RPMI7951 (cell line): ENCODE measurements at regions not wholly inside any gene's neighbourhood (a gene's known extent, or its start where the extent isn't known, plus 50 kb on each side); places are given as distances from the start of the nearest gene placed in this dataset.
"Not testable (repeated sequence)": the region's sequence is repeated elsewhere in the genome, so short reads cannot be mapped to it uniquely, and the experiment has no call there.

Source experiments
- DNase-seq: peaks from one replicate; pipeline ENCODE4 v3.0.0-alpha.2; 2012; ENCODE audit warnings: low read depth

GRCh38 chr6:27854421-27854820 is 57.8 kb downstream of the OR2B2 start:
- DNase-seq = no peak

- DNase-seq = no peak
Observed at GRCh38 chr6:27851440-27851839, 60.8 kb downstream of the OR2B2 start.

DNA sequence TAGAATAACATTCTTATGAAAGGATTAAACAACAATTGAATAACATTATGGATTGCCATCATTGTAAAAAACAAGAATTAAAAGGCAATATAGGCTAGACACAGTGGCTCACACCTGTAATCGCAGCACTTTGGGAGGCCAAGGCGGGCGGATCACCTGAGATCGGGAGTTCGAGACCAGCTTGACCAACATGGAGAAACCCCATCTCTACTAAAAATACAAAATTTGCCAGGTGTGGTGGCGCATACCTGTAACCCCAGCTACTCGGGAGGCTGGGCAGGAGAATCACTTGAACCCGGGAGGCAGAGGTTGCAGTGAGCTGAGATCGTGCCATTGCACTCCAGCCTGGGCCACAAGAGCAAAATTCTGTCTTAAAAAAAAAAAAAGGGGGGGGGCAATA is 63.2 kb downstream of the OR2B2 start:
- not testable (repeated sequence) for DNase-seq

- peak; percentile 34 for DNase-seq
Observed at GRCh38 chr6:27847706-27848105, 64.5 kb downstream of the OR2B2 start.

- DNase-seq = no peak
Observed at GRCh38 chr6:27840572-27840971, 71.6 kb downstream of the OR2B2 start.

DNA sequence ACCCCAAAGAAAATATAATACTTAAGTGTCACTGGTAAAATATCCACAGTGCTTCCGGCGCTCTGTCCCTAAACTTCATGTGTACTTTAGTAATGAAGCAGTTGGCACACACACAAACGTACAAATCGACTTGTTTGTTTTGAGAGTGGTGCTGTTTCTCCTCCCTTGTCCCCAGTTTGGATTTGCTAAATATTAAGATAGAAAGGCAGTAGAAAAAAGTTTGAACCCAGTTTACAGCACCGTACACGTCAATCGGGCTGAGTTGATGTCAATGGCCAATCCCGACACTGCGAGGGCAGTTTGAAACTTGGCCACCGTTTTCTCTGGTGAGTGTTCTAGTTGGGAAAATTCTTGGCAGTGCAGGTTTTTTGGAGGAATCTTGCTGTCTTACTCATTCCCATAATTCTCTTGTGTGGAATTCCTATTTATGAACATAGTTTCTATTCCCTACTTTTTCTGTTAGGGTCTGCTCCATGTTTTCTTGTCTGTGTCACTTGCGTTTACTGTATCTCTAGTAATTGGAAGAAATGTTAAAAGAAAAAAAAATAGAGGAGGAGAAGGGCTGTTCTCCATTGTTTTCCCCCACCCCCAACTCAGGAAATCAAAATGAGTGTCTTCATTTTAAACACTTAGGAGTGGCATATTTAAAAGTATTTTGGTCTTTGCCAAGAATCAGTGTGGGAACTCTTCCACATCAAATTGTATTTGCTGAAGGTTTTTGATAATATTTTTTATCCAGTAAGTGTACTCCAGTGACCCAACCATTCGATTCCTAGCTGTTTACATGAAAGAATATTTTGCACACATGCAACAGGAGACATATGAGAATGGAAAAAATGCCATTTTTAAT is 72.3 kb downstream of the OR2B2 start:
- DNase-seq = peak; percentile 92

DNA sequence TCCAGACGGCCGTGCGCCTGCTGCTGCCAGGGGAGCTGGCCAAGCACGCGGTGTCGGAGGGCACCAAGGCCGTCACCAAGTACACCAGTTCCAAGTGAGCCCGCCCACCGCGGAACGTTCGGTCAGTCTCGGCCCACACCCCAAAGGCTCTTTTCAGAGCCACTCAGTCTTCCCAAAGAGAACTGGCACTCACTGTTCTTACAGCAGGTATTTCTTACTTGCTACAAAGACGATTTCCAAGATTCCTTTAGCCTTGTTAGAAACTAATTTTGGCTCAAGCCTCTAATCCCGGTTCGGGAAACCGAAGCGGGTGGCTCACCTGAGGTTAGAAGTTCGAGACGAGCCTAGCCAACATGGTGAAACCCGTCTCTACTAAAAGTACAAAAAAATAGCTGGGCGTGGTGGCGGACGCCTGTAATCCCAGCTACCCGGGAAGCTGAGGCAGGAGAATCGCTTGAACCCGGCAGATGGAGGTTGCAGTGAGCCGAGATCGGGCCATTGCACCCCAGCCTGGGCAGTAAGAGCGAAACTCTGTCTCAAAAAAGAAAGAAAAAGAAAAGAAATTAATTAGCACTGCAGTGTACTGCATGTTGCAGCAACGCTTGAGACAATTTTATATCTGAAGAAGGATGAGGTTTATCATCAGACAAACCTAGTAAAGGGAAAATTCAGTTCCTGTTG is 73.1 kb downstream of the OR2B2 start:
- DNase-seq = peak; percentile 63

DNA sequence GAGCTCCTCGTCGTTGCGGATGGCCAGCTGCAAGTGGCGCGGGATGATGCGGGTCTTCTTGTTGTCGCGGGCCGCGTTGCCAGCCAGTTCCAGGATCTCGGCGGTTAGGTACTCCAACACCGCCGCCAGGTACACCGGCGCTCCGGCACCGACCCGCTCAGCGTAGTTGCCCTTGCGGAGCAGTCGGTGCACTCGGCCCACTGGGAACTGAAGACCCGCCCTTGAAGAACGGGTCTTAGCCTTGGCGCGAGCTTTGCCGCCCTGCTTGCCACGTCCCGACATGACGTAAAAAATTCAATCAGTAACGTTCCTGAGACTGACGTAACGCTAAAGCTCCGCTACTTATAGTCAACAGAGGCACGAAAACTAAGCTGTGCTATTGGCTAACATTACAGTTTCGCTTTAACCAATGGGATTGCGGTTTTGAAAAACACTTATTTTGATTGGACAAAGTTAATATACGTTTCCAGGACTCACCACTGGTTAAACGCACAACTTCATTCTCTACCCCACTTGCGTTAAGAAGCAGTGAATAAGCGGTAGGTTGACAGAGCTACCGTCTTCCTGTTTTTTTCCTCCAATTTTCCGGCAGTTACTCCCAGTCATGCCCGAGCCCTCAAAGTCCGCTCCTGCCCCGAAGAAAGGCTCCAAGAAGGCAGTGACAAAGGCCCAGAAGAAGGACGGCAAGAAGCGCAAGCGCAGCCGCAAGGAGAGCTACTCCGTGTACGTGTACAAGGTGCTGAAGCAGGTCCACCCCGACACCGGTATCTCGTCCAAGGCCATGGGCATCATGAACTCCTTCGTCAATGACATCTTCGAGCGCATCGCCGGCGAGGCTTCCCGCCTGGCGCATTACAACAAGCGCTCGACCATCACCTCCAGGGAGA is 73.9 kb downstream of the OR2B2 start:
- DNase-seq = peak; percentile 99

- no peak for DNase-seq
Observed at GRCh38 chr6:27837625-27838057, 74.6 kb downstream of the OR2B2 start.

DNA sequence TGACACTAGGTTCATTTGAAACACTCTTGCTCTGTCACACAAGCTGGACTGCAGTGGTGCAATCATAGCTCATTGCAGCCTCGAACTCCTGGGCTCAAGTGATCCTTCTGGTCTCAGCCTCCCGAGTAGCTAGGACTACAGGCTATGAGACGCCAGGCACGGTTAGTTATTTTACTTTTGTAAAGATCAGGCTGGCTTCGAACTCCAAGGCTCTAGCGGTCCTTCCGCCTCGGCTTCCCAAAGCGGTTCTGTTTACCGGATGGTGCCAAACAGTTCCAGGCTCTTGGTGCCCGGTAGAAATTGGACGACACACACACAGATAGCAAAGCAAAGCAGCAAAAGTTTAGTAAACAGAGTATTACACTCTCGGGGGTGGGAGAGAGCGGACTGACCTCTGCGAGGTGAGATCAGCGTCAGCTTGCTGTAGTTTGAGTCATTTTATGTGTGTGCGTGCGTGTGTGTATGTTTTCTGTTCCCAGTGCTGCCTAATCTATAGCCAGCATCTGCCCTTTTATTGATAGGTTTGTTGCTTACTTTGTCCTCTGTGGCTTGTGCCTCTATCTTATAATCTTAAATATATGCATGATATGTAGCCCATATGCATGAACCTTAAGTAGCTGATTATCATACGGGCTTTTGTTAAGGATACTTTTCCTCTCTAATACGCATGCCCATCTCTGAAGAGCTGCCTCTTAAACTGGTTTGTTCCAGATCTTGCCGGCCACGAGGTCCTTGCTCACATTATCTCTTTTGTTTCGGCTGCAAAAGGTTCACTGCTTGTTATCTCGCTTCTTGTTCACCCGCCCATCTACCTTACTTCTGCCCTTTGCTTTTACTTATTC is 75.2 kb downstream of the OR2B2 start:
- DNase-seq = peak; percentile 85

DNA sequence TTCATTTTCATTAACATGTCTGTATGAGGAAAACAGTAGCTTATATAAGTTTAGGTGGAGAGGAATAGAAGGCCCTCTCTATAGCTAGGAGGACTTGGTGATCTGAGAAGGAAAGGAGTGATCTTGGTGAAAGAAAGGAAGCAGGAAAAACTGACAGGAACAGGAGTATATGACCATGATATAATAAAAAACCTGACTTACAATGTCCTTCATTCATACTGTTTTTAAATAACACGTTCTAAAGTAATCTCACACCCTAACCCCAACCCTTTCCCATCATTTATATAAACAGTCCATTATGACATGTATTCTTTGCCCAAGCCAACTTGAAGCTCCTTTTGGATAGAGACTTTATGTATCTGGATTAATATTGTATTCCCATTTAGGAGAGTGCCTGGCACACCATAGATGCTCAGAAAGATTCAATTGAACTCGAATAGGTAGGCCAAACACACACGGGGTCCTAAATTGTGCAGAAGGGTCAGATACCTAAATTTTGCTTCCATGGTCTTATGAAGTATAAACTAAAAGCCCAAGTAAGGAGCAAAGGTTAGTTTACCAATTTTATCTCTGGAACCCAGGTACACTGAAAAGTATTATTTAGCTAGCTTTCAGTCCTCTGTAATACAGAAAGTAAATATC is 75.9 kb downstream of the OR2B2 start:
- no peak for DNase-seq

DNA sequence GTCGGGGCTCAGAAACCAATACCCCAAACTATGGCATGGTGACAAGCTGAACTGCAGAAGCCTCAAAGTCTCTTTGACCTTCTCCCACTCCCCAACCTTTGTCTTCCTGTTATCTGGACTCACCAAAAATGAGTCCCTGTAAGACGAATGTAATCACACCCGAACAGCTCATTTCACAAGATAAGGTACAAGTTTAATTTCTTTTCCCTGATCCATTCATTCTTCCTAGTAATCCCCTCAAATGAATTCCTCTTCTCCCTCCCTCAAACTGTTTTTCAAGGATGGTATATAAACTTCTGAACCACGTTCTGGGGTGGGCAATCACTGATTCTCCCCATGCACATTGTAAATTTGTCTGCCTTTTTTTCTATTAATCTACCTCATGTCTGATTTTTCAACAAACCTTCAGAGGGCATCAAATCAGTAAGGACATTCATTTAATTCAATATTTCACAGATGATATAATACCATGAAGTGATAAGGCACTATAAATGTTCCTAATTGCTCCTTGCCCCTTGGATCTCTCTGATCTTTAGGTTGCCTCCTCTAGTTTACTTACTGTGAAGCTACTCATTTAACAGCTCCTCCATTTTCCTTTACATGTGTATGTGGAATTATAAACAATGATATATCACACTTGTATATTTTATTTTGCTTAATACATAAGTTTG is 77.2 kb downstream of the OR2B2 start:
- no peak for DNase-seq

DNA sequence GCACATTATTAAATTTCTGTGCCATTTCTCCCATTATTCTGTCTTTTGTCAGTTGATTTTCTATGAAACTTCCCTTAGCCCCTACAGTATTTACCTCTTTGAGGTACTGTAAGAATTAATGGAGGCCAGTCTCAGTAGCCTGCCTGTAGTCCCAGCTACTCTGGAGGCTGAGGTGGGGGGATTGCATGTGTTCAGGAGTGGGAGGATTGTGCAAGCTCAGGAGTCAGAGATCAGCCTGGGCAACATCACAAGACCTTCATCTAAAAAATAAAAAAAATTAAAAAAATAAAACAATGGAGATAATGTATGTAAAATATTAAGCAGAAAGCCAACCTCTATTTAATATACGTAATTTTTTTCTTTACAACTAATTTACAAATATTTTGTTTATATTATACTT is 77.8 kb downstream of the OR2B2 start:
- DNase-seq = no peak

DNA sequence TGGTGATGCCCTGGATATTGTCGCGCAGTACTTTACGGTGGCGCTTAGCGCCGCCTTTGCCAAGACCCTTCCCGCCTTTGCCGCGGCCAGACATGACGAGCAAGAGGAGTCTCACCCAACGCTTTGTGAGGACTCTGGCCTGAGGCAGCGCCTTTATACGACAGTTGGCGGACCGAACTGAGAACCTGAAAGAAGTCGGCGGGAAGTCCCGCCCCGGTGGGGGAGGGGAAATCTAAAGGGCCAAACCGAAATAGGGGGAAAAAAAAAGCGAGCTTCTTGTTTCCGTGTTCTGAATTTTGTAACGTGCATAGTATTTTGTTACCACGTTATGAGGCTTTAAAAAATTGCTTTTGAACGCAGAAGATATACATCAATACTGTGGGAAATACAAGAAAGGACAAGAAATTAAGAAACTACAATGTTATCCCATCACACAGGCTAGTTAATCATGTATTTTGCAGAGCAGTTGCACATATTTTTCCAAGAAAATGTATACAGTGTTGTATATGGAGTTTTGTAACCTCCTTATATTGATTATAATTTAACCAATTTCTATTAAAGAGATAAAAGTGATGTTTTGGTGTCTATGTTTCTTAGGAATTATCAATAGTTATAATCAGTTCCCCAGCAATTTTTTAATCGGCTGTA is 80.6 kb downstream of the OR2B2 start:
- DNase-seq = peak; percentile 91

DNA sequence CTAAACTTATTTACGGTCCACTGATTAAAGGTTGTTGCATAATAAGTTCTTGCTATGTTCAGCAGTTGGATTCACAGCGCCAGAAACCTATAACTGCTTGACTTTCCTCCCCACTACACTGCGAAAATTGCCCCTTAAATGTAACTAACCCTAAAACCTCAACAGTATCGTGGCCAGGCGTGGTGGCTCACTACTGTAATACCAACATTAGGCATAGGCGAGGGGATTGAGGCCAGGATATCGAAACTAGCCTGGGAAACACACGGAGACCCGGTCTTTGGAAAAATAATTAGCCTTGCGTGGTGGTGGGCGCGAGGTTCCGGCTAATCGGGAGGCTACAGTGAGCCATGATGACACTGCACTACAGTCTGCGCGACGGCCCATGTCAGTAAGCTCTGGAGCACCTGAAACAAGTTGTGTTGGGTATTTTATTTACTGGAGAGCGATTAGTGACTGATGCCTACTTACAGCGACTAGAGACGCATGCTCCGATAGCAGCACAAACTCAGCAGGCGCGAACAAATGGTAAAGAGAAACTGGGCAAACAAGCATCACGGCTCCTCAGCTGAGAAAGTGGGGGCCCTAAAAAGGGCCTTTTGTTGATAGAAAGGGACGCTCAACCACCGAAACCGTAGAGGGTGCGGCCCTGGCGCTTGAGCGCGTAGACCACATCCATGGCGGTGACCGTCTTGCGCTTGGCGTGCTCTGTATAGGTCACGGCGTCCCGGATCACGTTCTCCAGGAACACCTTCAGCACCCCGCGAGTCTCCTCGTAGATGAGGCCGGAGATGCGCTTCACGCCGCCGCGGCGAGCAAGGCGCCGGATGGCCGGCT is 81.4 kb downstream of the OR2B2 start:
- peak; percentile 62 for DNase-seq

DNA sequence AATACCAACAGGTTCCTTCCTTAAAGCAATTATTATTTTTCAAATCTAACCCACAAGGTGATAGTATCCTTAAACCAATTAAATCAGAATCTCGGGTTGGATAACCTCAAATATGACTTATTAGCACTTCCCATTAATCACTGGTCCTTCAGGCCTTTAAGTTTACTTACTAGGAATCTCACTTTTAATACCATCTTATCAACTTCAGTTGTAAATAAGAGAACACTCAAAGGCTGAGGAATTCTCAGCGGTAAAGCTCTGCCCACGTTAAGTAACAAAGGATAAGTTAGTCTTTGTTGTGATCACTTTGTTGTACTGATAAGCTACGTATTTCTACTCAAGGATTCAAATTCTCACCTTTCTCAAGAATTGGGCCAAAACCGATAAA is 82.0 kb downstream of the OR2B2 start:
- no peak for DNase-seq

- DNase-seq = peak; percentile 43
Observed at GRCh38 chr6:27829453-27830211, 82.6 kb downstream of the OR2B2 start.

DNA sequence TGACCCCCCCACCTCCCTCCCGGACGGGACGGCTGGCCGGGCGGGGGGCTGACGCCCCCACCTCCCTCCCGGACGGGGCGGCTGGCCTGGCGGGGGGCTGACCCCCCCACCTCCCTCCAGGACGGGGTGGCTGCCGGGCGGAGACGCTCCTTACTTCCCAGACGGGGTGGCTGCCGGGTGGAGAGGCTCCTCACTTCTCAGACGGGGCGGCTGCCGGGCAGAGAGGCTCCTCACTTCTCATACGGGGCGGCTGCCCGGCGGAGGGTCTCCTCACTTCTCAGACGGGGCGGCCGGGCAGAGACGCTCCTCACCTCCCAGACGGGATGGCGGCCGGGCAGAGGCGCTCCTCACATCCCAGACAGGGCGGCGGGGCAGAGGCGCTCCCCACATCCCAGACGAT is 84.7 kb downstream of the OR2B2 start:
- DNase-seq = not testable (repeated sequence)
